C4-2B (cell line): ENCODE measurements at regions not wholly inside any gene's neighbourhood (a gene's known extent, or its start where the extent isn't known, plus 50 kb on each side); places are given as distances from the start of the nearest gene placed in this dataset.

ENCODE experiments used
- ZFX ChIP-seq: fragments of 450-650 bp; IDR thresholded peaks from 2 replicates; pipeline ENCODE4 v1.6.1; 2017
- TF ChIP-seq, protein P1 (sequence below): fragments of 450-650 bp; conservative IDR thresholded peaks from 2 replicates; pipeline ENCODE4 v1.5.1; 2017; ENCODE audit warnings: mild to moderate bottlenecking

DNA sequence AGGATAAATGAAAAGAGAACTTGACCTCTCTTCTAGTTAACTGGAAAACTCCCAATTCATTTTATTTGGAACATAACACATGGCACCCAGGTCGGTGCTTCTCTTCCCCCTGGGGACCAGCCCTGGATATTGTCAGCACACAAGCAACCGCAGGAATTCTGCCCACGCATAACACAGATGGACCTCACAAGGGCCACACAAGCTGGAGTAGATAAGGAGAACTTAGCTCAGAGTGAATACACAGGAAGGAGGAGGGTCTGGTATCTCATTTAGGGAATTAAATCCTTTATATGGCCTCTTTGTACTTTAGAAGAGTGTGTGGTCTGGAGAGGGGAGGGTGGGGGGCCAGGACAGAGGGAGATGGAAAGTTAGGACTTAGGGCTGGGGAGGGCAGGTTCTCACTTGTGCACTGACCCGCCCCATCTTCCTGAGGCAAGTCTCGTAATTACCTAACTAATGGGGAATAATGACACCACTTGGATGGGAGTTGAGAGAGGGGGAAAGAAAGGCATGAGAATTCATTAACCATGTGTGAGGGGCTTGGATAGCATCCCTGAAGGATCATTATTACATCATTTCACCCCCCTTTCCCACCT, 341.2 kb upstream of the WWC1 start:
- TF ChIP-seq, protein P1, sequence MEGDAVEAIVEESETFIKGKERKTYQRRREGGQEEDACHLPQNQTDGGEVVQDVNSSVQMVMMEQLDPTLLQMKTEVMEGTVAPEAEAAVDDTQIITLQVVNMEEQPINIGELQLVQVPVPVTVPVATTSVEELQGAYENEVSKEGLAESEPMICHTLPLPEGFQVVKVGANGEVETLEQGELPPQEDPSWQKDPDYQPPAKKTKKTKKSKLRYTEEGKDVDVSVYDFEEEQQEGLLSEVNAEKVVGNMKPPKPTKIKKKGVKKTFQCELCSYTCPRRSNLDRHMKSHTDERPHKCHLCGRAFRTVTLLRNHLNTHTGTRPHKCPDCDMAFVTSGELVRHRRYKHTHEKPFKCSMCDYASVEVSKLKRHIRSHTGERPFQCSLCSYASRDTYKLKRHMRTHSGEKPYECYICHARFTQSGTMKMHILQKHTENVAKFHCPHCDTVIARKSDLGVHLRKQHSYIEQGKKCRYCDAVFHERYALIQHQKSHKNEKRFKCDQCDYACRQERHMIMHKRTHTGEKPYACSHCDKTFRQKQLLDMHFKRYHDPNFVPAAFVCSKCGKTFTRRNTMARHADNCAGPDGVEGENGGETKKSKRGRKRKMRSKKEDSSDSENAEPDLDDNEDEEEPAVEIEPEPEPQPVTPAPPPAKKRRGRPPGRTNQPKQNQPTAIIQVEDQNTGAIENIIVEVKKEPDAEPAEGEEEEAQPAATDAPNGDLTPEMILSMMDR: no peak
- no peak for TF ChIP-seq ZFX
